ENCODE measurements at regions not wholly inside any gene's neighbourhood (a gene's known extent, or its start where the extent isn't known, plus 50 kb on each side); places are given as distances from the start of the nearest gene placed in this dataset.

DNA sequence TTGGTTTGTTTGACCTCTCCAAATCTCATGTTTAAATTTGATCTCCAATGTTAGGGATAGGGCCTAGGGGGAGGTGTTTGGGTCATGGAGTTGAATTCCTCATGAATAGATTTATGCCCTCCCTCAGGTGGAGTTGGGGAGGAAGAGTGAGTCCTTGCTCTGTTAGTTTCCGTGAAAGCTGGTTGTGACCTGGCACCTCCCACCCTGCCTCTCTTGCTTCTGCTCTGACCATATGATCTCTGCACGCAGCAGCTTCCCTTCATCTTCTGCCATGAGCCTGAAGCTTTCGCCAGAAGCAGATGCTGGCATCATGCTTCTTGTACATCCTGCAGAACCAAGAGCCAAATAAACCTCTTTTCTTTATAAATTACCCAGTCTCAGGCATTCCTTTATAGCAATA is 231.6 kb upstream of the ERBB4 start:
- H3K36me3 Mint-ChIP-seq (ENCODE audit: insufficient read depth) = no peaks in the 10 kb centered on the region
- TF ChIP-seq, protein P1, sequence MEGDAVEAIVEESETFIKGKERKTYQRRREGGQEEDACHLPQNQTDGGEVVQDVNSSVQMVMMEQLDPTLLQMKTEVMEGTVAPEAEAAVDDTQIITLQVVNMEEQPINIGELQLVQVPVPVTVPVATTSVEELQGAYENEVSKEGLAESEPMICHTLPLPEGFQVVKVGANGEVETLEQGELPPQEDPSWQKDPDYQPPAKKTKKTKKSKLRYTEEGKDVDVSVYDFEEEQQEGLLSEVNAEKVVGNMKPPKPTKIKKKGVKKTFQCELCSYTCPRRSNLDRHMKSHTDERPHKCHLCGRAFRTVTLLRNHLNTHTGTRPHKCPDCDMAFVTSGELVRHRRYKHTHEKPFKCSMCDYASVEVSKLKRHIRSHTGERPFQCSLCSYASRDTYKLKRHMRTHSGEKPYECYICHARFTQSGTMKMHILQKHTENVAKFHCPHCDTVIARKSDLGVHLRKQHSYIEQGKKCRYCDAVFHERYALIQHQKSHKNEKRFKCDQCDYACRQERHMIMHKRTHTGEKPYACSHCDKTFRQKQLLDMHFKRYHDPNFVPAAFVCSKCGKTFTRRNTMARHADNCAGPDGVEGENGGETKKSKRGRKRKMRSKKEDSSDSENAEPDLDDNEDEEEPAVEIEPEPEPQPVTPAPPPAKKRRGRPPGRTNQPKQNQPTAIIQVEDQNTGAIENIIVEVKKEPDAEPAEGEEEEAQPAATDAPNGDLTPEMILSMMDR (IDR thresholded peaks at IDR 0.05; ENCODE audit: unreplicated experiment) = no peak
- H3K27me3 Mint-ChIP-seq = no peaks in the 10 kb centered on the region
- H3K4me3 Mint-ChIP-seq (ENCODE audit: low read depth) = no peak overlapping the region
- no peaks in the 10 kb centered on the region for H3K4me1 Mint-ChIP-seq (ENCODE audit: low read depth)
- no peak for DNase-seq (ENCODE audit: low spot score, unreplicated experiment)
- H3K9me3 Mint-ChIP-seq (ENCODE audit: low read depth) = no peaks in the 10 kb centered on the region
- peak overlapping the region; percentile 9 for H3K27ac Mint-ChIP-seq

DNA sequence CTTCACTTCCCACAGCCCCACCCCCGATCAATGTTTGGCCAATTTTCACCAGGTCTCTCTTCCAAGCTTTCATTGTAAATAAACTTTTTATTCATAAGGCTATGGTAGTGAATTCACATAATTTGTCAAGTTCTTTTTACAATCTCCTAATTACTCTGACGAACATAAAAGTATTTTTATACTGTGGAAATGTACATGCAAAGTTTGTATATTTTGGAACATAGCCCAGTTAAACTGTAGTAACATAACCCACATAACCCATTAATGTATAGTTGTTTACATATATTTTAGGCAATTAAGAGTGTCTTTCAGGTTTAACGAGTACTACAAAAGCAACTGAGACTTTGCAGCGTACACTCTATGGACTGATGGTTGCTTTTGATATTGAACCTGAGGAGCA is 228.3 kb upstream of the ERBB4 start:
- H3K27me3 Mint-ChIP-seq = no peaks in the 10 kb centered on the region
- H3K4me3 Mint-ChIP-seq (ENCODE audit: low read depth) = no peak overlapping the region
- no peaks in the 10 kb centered on the region for H3K36me3 Mint-ChIP-seq (ENCODE audit: insufficient read depth)
- TF ChIP-seq, protein P1 (IDR thresholded peaks at IDR 0.05; ENCODE audit: unreplicated experiment) = no peak
- H3K9me3 Mint-ChIP-seq (ENCODE audit: low read depth) = no peaks in the 10 kb centered on the region
- no peaks in the 10 kb centered on the region for H3K4me1 Mint-ChIP-seq (ENCODE audit: low read depth)
- DNase-seq (ENCODE audit: low spot score, unreplicated experiment) = no peak
- no peak overlapping the region for H3K27ac Mint-ChIP-seq

DNA sequence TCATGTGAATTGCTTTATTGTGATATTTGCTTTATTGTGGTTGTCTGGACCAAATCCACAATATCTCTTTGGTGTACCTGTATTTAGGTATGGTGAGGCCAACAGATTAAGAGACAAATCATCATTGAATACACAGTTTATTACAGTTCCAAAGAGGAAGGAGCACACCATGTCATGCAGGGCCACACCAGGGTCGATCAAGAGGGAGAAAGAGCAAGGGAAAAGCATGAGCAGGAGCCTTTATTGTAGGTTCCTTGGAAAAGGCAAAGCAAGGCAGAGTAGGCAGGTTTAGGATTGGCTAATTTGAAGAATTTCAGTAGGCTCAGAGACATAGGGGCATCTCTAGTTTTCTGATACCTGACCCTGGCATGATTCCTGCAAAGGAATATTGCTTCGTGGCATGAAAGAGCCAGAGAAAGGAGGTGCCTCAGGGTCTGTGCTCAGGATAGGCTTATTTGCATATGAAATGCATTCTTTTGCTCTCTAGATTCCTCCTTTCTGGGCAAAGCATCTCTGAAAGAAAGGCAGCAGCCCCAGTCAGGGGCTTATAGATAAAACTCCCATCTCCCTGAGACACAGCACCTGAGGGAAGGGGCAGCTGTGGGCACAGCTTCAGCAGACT is 214.2 kb upstream of the ERBB4 start:
- H3K27ac Mint-ChIP-seq = no peak overlapping the region
- no peaks in the 10 kb centered on the region for H3K27me3 Mint-ChIP-seq
- peaks cover 20% of the 10 kb centered on the region for H3K9me3 Mint-ChIP-seq (ENCODE audit: low read depth)
- peaks cover 2% of the 10 kb centered on the region for H3K36me3 Mint-ChIP-seq (ENCODE audit: insufficient read depth)
- no peak overlapping the region for H3K4me3 Mint-ChIP-seq (ENCODE audit: low read depth)
- H3K4me1 Mint-ChIP-seq (ENCODE audit: low read depth) = no peaks in the 10 kb centered on the region
- TF ChIP-seq, protein P1 (IDR thresholded peaks at IDR 0.05; ENCODE audit: unreplicated experiment) = no peak
- DNase-seq (ENCODE audit: low spot score, unreplicated experiment) = no peak

DNA sequence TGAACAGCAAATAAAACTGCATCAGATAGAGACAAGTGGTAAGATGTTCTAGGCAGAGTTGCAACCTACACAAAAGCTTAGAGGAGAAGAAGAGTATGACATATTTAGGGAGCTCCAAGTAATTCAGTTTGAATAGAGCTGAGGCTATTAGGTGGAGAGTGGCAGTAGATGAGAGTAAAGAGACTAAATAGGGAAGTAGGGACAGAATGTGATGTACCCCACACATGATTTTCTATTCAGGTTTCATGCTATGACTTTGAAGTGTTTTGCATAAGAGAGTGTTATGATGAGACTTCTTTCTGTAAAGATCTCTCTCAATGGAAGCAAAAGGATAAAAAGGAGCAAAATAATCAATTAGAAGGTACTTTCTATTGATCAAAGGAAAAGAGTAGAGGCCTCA is 206.8 kb upstream of the ERBB4 start:
- Mint-ChIP-seq H3K4me3 (ENCODE audit: low read depth) (no peak overlapping the region), H3K4me1 (ENCODE audit: low read depth) (peaks cover 2% of the 10 kb centered on the region), H3K9me3 (ENCODE audit: low read depth) (no peaks in the 10 kb centered on the region), H3K36me3 (ENCODE audit: insufficient read depth) (no peaks in the 10 kb centered on the region), H3K27me3 (no peaks in the 10 kb centered on the region), H3K27ac (no peak overlapping the region)
- TF ChIP-seq, protein P1 (IDR thresholded peaks at IDR 0.05; ENCODE audit: unreplicated experiment) = no peak
- no peak for DNase-seq (ENCODE audit: low spot score, unreplicated experiment)

DNA sequence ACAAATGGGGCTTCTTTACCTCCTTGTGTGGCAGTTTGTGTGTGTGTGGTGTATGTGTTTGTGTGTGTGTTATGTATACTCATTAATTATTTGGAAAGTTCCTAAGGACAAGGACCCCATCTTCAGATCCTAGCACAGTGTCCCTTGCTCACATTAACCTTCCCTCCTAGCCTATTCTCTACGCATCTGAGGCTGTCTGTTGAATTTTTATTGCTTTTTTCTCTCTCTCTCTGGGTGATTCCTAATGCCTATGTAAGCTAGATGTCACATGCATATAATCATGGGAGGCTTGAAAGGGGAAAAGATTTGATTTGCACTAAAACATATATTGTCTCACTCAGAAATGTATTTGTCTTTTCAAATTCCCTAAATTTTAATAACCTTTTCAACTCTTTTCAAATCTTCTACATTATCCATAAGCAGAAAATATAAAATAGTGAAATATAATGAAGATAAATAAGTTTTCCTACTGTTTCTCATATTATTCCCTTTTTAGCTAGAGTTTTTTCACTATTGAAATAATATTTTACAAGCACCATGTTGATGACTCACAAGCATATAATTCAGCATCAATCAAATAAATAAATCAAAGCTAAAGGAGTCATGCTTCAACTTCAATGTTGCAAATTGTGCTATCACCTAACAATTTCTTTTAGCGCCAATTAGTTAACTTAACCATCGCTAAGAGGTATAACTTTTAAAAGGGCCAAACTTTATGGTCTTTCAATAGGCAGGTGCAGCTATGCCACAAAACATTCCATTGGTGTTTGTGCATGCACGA is 199.0 kb upstream of the ERBB4 start:
- H3K27me3 Mint-ChIP-seq = no peaks in the 10 kb centered on the region
- H3K9me3 Mint-ChIP-seq (ENCODE audit: low read depth) = no peaks in the 10 kb centered on the region
- H3K27ac Mint-ChIP-seq = no peak overlapping the region
- H3K4me3 Mint-ChIP-seq (ENCODE audit: low read depth) = no peak overlapping the region
- DNase-seq (ENCODE audit: low spot score, unreplicated experiment) = no peak
- TF ChIP-seq, protein P1 (IDR thresholded peaks at IDR 0.05; ENCODE audit: unreplicated experiment) = no peak
- H3K36me3 Mint-ChIP-seq (ENCODE audit: insufficient read depth) = no peaks in the 10 kb centered on the region
- no peaks in the 10 kb centered on the region for H3K4me1 Mint-ChIP-seq (ENCODE audit: low read depth)

All from progenitor cell of endocrine pancreas (in vitro differentiated cells).